ENCODE measurements at regions not wholly inside any gene's neighbourhood (a gene's known extent, or its start where the extent isn't known, plus 50 kb on each side); places are given as distances from the start of the nearest gene placed in this dataset.

DNA sequence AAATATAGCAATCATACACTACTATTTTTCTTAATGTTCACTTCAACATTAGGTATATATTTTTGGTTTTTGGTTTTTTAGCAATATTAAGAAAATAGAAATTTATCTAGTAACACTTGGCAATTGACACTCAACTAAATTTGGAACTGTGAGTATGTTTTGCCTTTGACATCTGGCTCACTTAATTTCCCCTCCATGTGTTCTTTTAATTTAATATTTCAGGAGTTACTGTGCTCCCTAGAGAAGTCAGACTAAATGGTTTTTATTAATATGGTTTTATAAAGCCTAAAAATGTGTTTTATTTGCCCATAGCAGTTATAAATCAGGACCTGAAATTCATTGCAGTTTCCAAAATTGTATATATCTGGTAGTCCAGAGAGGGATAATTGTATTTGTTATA is 175.3 kb upstream of the AVPR1A start (continued):
- TF ChIP-seq PRDM15 (CRISPR knock-in tag; IDR thresholded peaks at IDR 0.05): no peak
- TF ChIP-seq NR3C1 (CRISPR knock-in tag; conservative IDR thresholded peaks at IDR 0.05; ENCODE audit: low read depth): no peak
- TF ChIP-seq GRHL2 (CRISPR knock-in tag; IDR thresholded peaks at IDR 0.05; ENCODE audit: insufficient replicate concordance, severe bottlenecking): no peak

DNA sequence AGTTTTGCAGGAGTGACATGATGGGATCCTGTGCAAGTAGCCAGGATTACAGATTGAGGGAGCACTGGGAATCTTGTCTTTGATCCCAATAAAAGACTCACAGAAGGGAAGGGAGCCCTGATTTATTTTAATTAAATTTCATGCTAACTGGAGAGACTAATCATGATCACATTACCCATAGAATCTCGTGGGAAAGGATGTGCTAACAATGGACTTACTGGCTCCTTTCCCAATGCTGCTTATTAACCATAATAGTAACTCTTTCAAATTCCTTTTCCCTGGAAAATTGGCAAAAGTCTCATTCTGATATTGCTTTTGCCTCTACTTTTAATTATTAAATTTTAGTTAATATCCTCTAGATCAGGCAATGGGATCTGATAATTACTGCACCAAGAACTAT is 174.8 kb upstream of the AVPR1A start:
- Mint-ChIP-seq H3K27me3 (ENCODE audit: low read depth) (no peaks in the 10 kb centered on the region; the same call in 1 of the 2 replicates), H3K36me3 (no peaks in the 10 kb centered on the region), H3K4me1 (no peaks in the 10 kb centered on the region), H3K9me3 (peaks cover 8% of the 10 kb centered on the region), H3K27ac (no peak overlapping the region), H3K4me3 (no peak overlapping the region)
- DNase-seq (ENCODE audit: low spot score) (no peak), ATAC-seq (no peak)
- no peak for TF ChIP-seq CBFB (CRISPR knock-in tag; IDR thresholded peaks at IDR 0.05; ENCODE audit: low read depth)
- no peak for TF ChIP-seq ZNF138 (CRISPR knock-in tag; conservative IDR thresholded peaks at IDR 0.05)
- TF ChIP-seq CREM (CRISPR knock-in tag; IDR thresholded peaks at IDR 0.05): no peak
- TF ChIP-seq PRRX2 (CRISPR knock-in tag; IDR thresholded peaks at IDR 0.05): no peak
- TF ChIP-seq ARID4B (CRISPR knock-in tag; IDR thresholded peaks at IDR 0.05; ENCODE audit: borderline replicate concordance): no peak
- no peak for TF ChIP-seq PREB (CRISPR knock-in tag; IDR thresholded peaks at IDR 0.05; ENCODE audit: borderline replicate concordance)
- TF ChIP-seq NFE2L1 (CRISPR knock-in tag; IDR thresholded peaks at IDR 0.05): no peak
- no peak for TF ChIP-seq EMX1 (CRISPR knock-in tag; IDR thresholded peaks at IDR 0.05)
- no peak for TF ChIP-seq AFF4 (CRISPR knock-in tag; IDR thresholded peaks at IDR 0.05; ENCODE audit: borderline replicate concordance)
- TF ChIP-seq, protein P1, sequence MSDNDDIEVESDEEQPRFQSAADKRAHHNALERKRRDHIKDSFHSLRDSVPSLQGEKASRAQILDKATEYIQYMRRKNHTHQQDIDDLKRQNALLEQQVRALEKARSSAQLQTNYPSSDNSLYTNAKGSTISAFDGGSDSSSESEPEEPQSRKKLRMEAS (CRISPR knock-in tag; IDR thresholded peaks at IDR 0.05): no peak
- TF ChIP-seq SMAD4 (CRISPR knock-in tag; IDR thresholded peaks at IDR 0.05): no peak
- no peak for TF ChIP-seq FOXP4 (CRISPR knock-in tag; IDR thresholded peaks at IDR 0.05)
- TF ChIP-seq ATF1 (CRISPR knock-in tag; IDR thresholded peaks at IDR 0.05): no peak
- ChIA-PET CTCF (no interaction called here), POLR2A (no interaction called here)

All from WTC11 (cell line).